ENCODE measurements at regions not wholly inside any gene's neighbourhood (a gene's known extent, or its start where the extent isn't known, plus 50 kb on each side); places are given as distances from the start of the nearest gene placed in this dataset.

- TF ChIP-seq CTCF (IDR thresholded peaks at IDR 0.05; ENCODE audit: low read depth, low read length, missing control alignments) = no peak
- DNase-seq (ENCODE audit: low read depth) = no peak
- no peak overlapping the region for H3K4me3 ChIP-seq (ENCODE audit: low read depth, low read length)
Observed at GRCh38 chr20:24894488-24894887, 54.6 kb upstream of the CST7 start.

- no peak for TF ChIP-seq CTCF (IDR thresholded peaks at IDR 0.05; ENCODE audit: low read depth, low read length, missing control alignments)
- no peak for DNase-seq (ENCODE audit: low read depth)
- no peak overlapping the region for H3K4me3 ChIP-seq (ENCODE audit: low read depth, low read length)
Observed at GRCh38 chr20:24894967-24895366, 54.1 kb upstream of the CST7 start.

GRCh38 chr20:24895431-24895830 lies 53.6 kb upstream of the CST7 start:
- no peak for DNase-seq (ENCODE audit: low read depth)
- TF ChIP-seq CTCF (IDR thresholded peaks at IDR 0.05; ENCODE audit: low read depth, low read length, missing control alignments) = no peak
- H3K4me3 ChIP-seq (ENCODE audit: low read depth, low read length) = no peak overlapping the region

- no peak overlapping the region for H3K4me3 ChIP-seq (ENCODE audit: low read depth, low read length)
- DNase-seq (ENCODE audit: low read depth) = no peak
- TF ChIP-seq CTCF (IDR thresholded peaks at IDR 0.05; ENCODE audit: low read depth, low read length, missing control alignments) = no peak
Observed at GRCh38 chr20:24895898-24896658, 53.0 kb upstream of the CST7 start.

- no peak overlapping the region for H3K4me3 ChIP-seq (ENCODE audit: low read depth, low read length)
- TF ChIP-seq CTCF (IDR thresholded peaks at IDR 0.05; ENCODE audit: low read depth, low read length, missing control alignments) = no peak
- DNase-seq (ENCODE audit: low read depth) = no peak
Observed at GRCh38 chr20:24896984-24897383, 52.1 kb upstream of the CST7 start.

- DNase-seq (ENCODE audit: low read depth) = no peak
- no peak overlapping the region for H3K4me3 ChIP-seq (ENCODE audit: low read depth, low read length)
- TF ChIP-seq CTCF (IDR thresholded peaks at IDR 0.05; ENCODE audit: low read depth, low read length, missing control alignments) = no peak
Observed at GRCh38 chr20:24897974-24898373, 51.1 kb upstream of the CST7 start.

- no peak overlapping the region for H3K4me3 ChIP-seq (ENCODE audit: low read depth, low read length)
- DNase-seq (ENCODE audit: low read depth) = no peak
- no peak for TF ChIP-seq CTCF (IDR thresholded peaks at IDR 0.05; ENCODE audit: low read depth, low read length, missing control alignments)
Observed at GRCh38 chr20:24899153-24899552, 49.9 kb upstream of the CST7 start.

Data from GM12864 (cell line).